Choroid plexus epithelial cell (primary cell): ENCODE measurements at regions not wholly inside any gene's neighbourhood (a gene's known extent, or its start where the extent isn't known, plus 50 kb on each side); places are given as distances from the start of the nearest gene placed in this dataset.
"Not testable (repeated sequence)": the region's sequence is repeated elsewhere in the genome, so short reads cannot be mapped to it uniquely, and the experiment has no call there.

Experiments used
- DNase-seq: peaks from one replicate; pipeline ENCODE4 v3.0.0-alpha.2; 2010; ENCODE audit warnings: low read depth
- H3K4me3 ChIP-seq: 2 replicates; pipeline ENCODE4 v1.5.1; 2011; ENCODE audit warnings: low read depth, mild to moderate bottlenecking, control low read depth, low read length, moderate library complexity
- CTCF ChIP-seq: conservative IDR thresholded peaks from 2 replicates; pipeline ENCODE4 v1.5.1; 2011; ENCODE audit warnings: low read depth, mild to moderate bottlenecking, control low read depth, inconsistent platforms, low read length, moderate library complexity

DNA sequence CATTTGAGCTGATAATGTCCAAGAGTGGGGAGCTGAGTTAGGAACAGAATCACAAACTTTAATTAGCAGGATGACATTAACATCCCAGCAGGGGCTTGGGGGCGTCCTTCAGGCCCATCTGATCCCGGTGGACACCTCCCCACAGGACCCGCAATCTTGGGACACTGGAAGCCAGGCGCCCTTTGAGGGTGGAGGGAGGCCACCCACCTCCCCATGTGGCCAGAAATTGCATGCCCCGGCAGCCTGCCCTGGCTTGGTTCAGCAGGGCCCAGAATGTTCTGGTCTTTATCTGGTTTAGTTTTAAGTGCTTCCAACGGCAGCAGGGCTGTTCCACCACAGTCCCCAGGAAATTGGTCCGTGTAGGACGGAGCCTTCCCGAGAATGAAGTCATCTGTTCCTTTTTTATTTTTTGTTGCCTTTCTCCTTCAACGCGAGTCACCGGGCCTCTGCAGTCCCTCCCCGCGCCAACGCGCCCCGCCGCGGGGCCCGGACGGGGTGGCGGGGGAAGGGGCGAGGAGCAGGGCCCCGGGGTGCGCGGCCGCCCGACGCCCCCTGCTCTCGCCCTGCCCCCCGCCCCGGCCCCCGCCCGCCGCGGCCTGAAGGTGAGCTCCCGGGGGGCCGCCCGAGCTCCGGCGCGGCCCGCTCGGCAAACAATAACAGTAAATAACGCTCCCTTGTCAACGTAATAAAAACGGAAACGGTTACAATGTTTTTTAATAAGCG, 207.9 kb downstream of the C9orf50 start:
- DNase-seq: peak; percentile 90
- peak overlapping the region; percentile 34 for H3K4me3 ChIP-seq

DNA sequence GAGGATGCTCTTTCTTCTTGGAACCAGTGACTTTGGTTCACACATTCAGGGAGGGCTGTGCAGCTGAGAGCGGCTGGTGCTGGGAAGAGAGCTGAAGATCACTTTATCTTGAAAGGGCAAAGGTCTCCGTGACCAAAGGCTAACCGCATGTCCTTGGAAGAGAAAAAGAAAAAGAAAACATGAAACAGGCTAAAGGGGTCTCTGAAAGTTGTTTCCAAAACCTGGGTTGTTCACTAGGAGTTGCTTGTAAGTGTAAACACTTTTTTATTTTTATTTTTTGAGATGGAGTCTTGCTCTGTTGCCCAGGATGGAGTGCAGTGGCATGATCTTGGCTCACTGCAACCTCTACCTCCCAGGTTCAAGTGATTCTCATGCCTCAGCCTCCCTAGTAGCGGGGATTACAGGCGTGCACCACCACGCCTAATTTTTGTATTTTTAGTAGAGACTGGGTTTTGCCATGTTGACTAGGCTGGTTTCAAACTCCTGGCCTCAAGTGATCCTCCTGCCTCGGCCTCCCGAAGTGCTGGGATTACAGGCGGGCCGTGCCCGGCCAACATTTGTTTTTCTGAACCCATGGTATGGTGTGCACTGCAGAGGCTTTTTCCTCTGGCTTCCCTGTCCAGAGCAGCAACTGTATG, 208.6 kb downstream of the C9orf50 start:
- H3K4me3 ChIP-seq, DNase-seq: not testable (repeated sequence)

More for the DNA sequence above, 207.9 kb downstream of the C9orf50 start:
- peak; percentile 7 for TF ChIP-seq CTCF

GRCh38 chr9:129411501-129412175, 209.3 kb downstream of the C9orf50 start:
- TF ChIP-seq CTCF: no peak
- no peak for DNase-seq
- H3K4me3 ChIP-seq: no peak overlapping the region

- TF ChIP-seq CTCF: no peak
- no peak for DNase-seq
- no peak overlapping the region for H3K4me3 ChIP-seq
Measured at GRCh38 chr9:129410226-129410625, 210.7 kb downstream of the C9orf50 start.

- no peak overlapping the region for H3K4me3 ChIP-seq
- TF ChIP-seq CTCF: no peak
Measured at GRCh38 chr9:129408535-129409215, 212.2 kb downstream of the C9orf50 start.

DNA sequence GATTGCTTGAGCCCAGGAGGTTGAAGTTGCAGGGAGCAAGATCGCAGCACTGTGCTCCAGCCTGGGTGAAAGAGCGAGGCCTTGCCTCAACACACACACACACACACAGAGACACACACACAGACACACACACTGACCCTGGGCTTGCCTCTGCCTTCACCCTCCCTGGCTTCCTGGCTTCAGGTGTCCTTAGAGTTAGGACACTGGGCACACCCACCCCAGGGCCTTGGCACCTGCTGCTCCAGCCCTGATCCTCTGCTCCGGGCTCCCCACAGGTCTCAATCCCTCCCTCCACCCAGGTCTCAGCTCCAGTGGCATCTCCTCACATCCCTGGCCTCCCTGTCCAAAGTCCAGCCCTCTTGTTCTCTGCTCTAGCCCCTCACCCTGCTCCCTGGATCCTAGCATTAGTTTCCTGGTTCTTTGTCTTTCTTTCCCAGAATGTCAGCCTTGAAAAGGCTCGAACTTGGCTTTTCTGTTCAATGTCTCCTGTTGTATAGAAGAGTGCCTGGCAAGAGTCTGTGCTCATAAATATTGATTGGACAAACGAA, 212.9 kb downstream of the C9orf50 start:
- no peak for TF ChIP-seq CTCF
- H3K4me3 ChIP-seq: no peak overlapping the region
- DNase-seq: no peak

More at GRCh38 chr9:129408535-129409215, 212.2 kb downstream of the C9orf50 start:
- no peak for DNase-seq
